OCI-LY7 (cell line): ENCODE measurements at regions not wholly inside any gene's neighbourhood (a gene's known extent, or its start where the extent isn't known, plus 50 kb on each side); places are given as distances from the start of the nearest gene placed in this dataset.

ENCODE experiments used
- EZH2phosphoT487 ChIP-seq: fragments of 200-600 bp; sonication (generic); IDR thresholded peaks from 2 replicates; pipeline ENCODE4 v1.6.1; 2018; ENCODE audit warnings: low read depth, borderline replicate concordance, mild to moderate bottlenecking, mixed run types, antibody characterized with exemption, low read length, moderate library complexity, mixed read lengths
- TF ChIP-seq, protein P1 (sequence below): fragments of 200-600 bp; sonication (generic); conservative IDR thresholded peaks from 2 replicates; pipeline ENCODE4 v1.5.1; 2014; ENCODE audit warnings: mild to moderate bottlenecking, antibody characterized with exemption, low read length, moderate library complexity, mixed read lengths

DNA sequence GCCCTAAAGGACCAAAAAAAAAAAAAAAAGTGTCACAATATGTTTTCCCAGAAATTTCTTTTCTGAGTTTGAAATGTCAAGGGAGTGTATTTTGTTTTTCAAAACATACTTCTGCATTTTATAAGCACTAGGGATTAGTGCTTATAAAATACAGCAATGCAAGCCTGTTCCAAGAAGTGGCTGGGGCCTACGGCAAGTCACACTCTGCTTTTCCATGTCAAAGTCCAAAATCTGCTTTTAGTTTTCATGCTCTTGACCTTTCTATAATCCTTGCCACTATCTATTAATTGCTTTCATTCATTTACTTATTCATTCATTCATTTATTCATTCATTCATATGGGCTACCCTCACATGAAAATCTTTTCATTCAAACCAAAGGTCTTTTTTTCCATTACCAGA, 100.1 kb upstream of the UXS1 start:
- no peak for TF ChIP-seq EZH2phosphoT487
- TF ChIP-seq, protein P1, sequence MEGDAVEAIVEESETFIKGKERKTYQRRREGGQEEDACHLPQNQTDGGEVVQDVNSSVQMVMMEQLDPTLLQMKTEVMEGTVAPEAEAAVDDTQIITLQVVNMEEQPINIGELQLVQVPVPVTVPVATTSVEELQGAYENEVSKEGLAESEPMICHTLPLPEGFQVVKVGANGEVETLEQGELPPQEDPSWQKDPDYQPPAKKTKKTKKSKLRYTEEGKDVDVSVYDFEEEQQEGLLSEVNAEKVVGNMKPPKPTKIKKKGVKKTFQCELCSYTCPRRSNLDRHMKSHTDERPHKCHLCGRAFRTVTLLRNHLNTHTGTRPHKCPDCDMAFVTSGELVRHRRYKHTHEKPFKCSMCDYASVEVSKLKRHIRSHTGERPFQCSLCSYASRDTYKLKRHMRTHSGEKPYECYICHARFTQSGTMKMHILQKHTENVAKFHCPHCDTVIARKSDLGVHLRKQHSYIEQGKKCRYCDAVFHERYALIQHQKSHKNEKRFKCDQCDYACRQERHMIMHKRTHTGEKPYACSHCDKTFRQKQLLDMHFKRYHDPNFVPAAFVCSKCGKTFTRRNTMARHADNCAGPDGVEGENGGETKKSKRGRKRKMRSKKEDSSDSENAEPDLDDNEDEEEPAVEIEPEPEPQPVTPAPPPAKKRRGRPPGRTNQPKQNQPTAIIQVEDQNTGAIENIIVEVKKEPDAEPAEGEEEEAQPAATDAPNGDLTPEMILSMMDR: no peak
